ENCODE measurements at regions not wholly inside any gene's neighbourhood (a gene's known extent, or its start where the extent isn't known, plus 50 kb on each side); places are given as distances from the start of the nearest gene placed in this dataset.

DNA sequence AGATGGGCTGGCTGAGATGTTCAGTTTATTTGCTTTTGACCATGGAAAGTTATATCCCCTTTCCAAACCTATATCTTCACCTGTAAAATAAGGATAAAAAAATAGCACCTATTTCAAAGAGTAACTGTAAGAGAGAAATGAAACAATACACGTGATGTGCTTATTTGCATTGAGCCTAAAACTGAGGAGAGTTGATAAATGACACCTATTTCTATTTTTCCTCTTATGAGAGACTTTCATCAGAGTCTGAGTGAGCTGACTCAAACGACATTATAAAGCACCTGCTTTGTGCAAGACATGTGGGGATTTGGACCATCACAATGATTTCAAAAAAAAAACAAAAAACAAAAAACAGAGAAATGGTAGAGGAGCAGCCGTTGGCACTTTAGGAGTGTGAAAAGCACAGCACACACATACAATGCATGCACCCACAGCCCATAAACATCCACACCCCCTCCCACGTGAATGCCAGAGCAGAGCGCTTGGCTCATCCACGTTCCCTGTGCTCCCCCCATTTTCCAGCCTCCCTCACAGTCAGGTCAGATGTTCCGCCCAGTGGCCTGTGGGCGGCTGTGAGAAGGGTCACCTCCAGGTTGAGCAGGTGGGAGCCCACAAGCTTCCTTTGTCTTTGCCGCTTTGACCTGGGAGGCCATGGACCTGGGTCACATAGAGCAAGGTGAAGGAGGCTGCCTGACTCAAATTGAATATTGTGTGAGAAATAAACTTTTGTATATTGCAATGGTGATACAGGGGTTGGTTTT lies 253.2 kb upstream of the ZNF32 start:
- WGBS, result 90% methylated on average over 9 of the region's 9 CpGs
- H3K27ac ChIP-seq (ENCODE audit: low read depth in 1 of 2, low read length in 2 of 2), result no peak overlapping the region
- peaks cover 0 to 2% (median 0%) of the 10 kb centered on the region in 4 donors for H3K27me3 ChIP-seq (ENCODE audit: control insufficient read depth in 4 of 4, insufficient read depth in 4 of 4, low read length in 3 of 4)
- H3K4me1 ChIP-seq (ENCODE audit: control insufficient read depth in 4 of 4, insufficient read depth in 4 of 4, low read length in 3 of 4), result peaks cover 0 to 9% (median 4%) of the 10 kb centered on the region in 4 donors
- H3K9me3 ChIP-seq (ENCODE audit: control insufficient read depth in 4 of 4, low read length in 3 of 4), result no peaks in the 10 kb centered on the region
- no peak overlapping the region for H3K4me3 ChIP-seq (ENCODE audit: low read depth in 1 of 3, low read length in 3 of 3)
- TF ChIP-seq, protein P1, sequence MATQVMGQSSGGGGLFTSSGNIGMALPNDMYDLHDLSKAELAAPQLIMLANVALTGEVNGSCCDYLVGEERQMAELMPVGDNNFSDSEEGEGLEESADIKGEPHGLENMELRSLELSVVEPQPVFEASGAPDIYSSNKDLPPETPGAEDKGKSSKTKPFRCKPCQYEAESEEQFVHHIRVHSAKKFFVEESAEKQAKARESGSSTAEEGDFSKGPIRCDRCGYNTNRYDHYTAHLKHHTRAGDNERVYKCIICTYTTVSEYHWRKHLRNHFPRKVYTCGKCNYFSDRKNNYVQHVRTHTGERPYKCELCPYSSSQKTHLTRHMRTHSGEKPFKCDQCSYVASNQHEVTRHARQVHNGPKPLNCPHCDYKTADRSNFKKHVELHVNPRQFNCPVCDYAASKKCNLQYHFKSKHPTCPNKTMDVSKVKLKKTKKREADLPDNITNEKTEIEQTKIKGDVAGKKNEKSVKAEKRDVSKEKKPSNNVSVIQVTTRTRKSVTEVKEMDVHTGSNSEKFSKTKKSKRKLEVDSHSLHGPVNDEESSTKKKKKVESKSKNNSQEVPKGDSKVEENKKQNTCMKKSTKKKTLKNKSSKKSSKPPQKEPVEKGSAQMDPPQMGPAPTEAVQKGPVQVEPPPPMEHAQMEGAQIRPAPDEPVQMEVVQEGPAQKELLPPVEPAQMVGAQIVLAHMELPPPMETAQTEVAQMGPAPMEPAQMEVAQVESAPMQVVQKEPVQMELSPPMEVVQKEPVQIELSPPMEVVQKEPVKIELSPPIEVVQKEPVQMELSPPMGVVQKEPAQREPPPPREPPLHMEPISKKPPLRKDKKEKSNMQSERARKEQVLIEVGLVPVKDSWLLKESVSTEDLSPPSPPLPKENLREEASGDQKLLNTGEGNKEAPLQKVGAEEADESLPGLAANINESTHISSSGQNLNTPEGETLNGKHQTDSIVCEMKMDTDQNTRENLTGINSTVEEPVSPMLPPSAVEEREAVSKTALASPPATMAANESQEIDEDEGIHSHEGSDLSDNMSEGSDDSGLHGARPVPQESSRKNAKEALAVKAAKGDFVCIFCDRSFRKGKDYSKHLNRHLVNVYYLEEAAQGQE (IDR thresholded peaks at IDR 0.05), result no peak
- TF ChIP-seq, protein P2, sequence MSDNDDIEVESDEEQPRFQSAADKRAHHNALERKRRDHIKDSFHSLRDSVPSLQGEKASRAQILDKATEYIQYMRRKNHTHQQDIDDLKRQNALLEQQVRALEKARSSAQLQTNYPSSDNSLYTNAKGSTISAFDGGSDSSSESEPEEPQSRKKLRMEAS (IDR thresholded peaks at IDR 0.05), result no peak
- TF ChIP-seq HNF4A (conservative IDR thresholded peaks at IDR 0.05) (no peak), EGR1 (IDR thresholded peaks at IDR 0.05; ENCODE audit: low read depth in 2 of 2) (no peak), GABPA (IDR thresholded peaks at IDR 0.05 in 1 of 2, conservative IDR thresholded peaks at IDR 0.05 in 1 of 2) (no peak), FOXA1 (IDR thresholded peaks at IDR 0.05) (no peak), TAF1 (conservative IDR thresholded peaks at IDR 0.05) (no peak), FOXA2 (IDR thresholded peaks at IDR 0.05) (no peak), RXRA (IDR thresholded peaks at IDR 0.05) (no peak), JUND (IDR thresholded peaks at IDR 0.05) (no peak), NR2F2 (IDR thresholded peaks at IDR 0.05) (no peak)
- TF ChIP-seq, protein P3, sequence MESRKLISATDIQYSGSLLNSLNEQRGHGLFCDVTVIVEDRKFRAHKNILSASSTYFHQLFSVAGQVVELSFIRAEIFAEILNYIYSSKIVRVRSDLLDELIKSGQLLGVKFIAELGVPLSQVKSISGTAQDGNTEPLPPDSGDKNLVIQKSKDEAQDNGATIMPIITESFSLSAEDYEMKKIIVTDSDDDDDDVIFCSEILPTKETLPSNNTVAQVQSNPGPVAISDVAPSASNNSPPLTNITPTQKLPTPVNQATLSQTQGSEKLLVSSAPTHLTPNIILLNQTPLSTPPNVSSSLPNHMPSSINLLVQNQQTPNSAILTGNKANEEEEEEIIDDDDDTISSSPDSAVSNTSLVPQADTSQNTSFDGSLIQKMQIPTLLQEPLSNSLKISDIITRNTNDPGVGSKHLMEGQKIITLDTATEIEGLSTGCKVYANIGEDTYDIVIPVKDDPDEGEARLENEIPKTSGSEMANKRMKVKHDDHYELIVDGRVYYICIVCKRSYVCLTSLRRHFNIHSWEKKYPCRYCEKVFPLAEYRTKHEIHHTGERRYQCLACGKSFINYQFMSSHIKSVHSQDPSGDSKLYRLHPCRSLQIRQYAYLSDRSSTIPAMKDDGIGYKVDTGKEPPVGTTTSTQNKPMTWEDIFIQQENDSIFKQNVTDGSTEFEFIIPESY (IDR thresholded peaks at IDR 0.05), result no peak
- TF ChIP-seq, protein P4, sequence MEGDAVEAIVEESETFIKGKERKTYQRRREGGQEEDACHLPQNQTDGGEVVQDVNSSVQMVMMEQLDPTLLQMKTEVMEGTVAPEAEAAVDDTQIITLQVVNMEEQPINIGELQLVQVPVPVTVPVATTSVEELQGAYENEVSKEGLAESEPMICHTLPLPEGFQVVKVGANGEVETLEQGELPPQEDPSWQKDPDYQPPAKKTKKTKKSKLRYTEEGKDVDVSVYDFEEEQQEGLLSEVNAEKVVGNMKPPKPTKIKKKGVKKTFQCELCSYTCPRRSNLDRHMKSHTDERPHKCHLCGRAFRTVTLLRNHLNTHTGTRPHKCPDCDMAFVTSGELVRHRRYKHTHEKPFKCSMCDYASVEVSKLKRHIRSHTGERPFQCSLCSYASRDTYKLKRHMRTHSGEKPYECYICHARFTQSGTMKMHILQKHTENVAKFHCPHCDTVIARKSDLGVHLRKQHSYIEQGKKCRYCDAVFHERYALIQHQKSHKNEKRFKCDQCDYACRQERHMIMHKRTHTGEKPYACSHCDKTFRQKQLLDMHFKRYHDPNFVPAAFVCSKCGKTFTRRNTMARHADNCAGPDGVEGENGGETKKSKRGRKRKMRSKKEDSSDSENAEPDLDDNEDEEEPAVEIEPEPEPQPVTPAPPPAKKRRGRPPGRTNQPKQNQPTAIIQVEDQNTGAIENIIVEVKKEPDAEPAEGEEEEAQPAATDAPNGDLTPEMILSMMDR (IDR thresholded peaks at IDR 0.05; ENCODE audit: low read depth, low read length, missing input control), result no peak
- TF ChIP-seq, protein P5, sequence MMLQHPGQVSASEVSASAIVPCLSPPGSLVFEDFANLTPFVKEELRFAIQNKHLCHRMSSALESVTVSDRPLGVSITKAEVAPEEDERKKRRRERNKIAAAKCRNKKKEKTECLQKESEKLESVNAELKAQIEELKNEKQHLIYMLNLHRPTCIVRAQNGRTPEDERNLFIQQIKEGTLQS (IDR thresholded peaks at IDR 0.05), result no peak
- no peaks in the 10 kb centered on the region for H3K36me3 ChIP-seq (ENCODE audit: control insufficient read depth in 4 of 4, insufficient read depth in 3 of 4, low read depth in 1 of 4, low read length in 3 of 4)
- no peak overlapping the region for H3K9ac ChIP-seq (ENCODE audit: low read depth in 1 of 2, low read length in 2 of 2)
- DNase-seq (ENCODE audit: low spot score), result peak; percentile 24

DNA sequence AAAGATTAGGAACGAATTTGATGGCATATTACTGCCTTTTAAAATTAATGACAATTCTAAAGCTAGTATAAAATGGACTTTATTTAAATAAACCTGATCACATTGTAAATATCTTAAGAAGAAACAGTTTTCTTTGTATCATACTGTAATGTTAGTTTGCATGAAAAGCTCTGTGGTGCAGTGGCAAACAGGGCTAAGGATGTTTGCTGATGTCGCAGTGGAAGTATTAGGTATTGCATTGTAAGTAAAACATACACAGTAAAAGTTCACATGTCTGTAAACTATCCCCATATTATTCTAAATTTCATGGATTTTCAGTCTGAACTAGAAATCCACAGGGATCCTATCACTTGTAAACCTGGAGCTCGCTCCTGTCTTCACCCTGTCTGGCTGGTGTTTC lies 252.6 kb upstream of the ZNF32 start:
- H3K4me3 ChIP-seq (ENCODE audit: low read depth in 1 of 3, low read length in 3 of 3), result no peak overlapping the region
- H3K27me3 ChIP-seq (ENCODE audit: control insufficient read depth in 4 of 4, insufficient read depth in 4 of 4, low read length in 3 of 4), result peaks cover 0 to 3% (median 0%) of the 10 kb centered on the region in 4 donors
- 91% methylated on average over 3 of the region's 3 CpGs for WGBS
- H3K36me3 ChIP-seq (ENCODE audit: control insufficient read depth in 4 of 4, insufficient read depth in 3 of 4, low read depth in 1 of 4, low read length in 3 of 4), result no peaks in the 10 kb centered on the region
- TF ChIP-seq RXRA (IDR thresholded peaks at IDR 0.05) (no peak), NR2F2 (IDR thresholded peaks at IDR 0.05) (no peak), HNF4A (conservative IDR thresholded peaks at IDR 0.05) (no peak), GABPA (IDR thresholded peaks at IDR 0.05 in 1 of 2, conservative IDR thresholded peaks at IDR 0.05 in 1 of 2) (no peak), TAF1 (conservative IDR thresholded peaks at IDR 0.05) (no peak)
- TF ChIP-seq, protein P3 (IDR thresholded peaks at IDR 0.05), result no peak
- TF ChIP-seq, protein P2 (IDR thresholded peaks at IDR 0.05), result no peak
- no peaks in the 10 kb centered on the region for H3K9me3 ChIP-seq (ENCODE audit: control insufficient read depth in 4 of 4, low read length in 3 of 4)
- H3K4me1 ChIP-seq (ENCODE audit: control insufficient read depth in 4 of 4, insufficient read depth in 4 of 4, low read length in 3 of 4), result peaks cover 0 to 9% (median 4%) of the 10 kb centered on the region in 4 donors
- no peak overlapping the region for H3K27ac ChIP-seq (ENCODE audit: low read depth in 1 of 2, low read length in 2 of 2)
- DNase-seq (ENCODE audit: low spot score), result no peak
- no peak overlapping the region for H3K9ac ChIP-seq (ENCODE audit: low read depth in 1 of 2, low read length in 2 of 2)

All from liver (tissue), 8 donors.